CD4-positive, alpha-beta T cell treated with Interferon gamma for 1 hour (primary cell): ENCODE measurements at regions not wholly inside any gene's neighbourhood (a gene's known extent, or its start where the extent isn't known, plus 50 kb on each side); places are given as distances from the start of the nearest gene placed in this dataset.

Experiments used
- DNase-seq: peaks from one replicate; pipeline ENCODE4 v3.0.0-alpha.2; 2020

GRCh38 chrX:120819126-120819525, 56.5 kb downstream of the CT47B1 start:
- no peak for DNase-seq

- DNase-seq = no peak
Measured at GRCh38 chrX:120813982-120814381, 61.7 kb downstream of the CT47B1 start.

- DNase-seq = no peak
Measured at GRCh38 chrX:120801426-120801825, 74.2 kb downstream of the CT47B1 start.

- DNase-seq = no peak
Measured at GRCh38 chrX:120797188-120797851, 78.3 kb downstream of the CT47B1 start.

- DNase-seq = no peak
Measured at GRCh38 chrX:120795301-120795700, 80.4 kb downstream of the CT47B1 start.

- DNase-seq = no peak
Measured at GRCh38 chrX:120794525-120794975, 81.1 kb downstream of the CT47B1 start.

- no peak for DNase-seq
Measured at GRCh38 chrX:120793098-120793497, 82.6 kb downstream of the CT47B1 start.

GRCh38 chrX:120791013-120791643, 84.5 kb downstream of the CT47B1 start:
- no peak for DNase-seq

- DNase-seq = no peak
Measured at GRCh38 chrX:120790552-120790951, 85.1 kb downstream of the CT47B1 start.

GRCh38 chrX:120790118-120790517, 85.5 kb downstream of the CT47B1 start:
- no peak for DNase-seq

- DNase-seq = no peak
Measured at GRCh38 chrX:120781403-120781802, 94.3 kb downstream of the CT47B1 start.

- DNase-seq = no peak
Measured at GRCh38 chrX:120775959-120776358, 99.7 kb downstream of the CT47B1 start.

GRCh38 chrX:120774606-120775005, 101.1 kb downstream of the CT47B1 start:
- no peak for DNase-seq

GRCh38 chrX:120773801-120774200, 101.9 kb downstream of the CT47B1 start:
- no peak for DNase-seq

GRCh38 chrX:120769576-120770341, 105.9 kb downstream of the CT47B1 start:
- no peak for DNase-seq

GRCh38 chrX:120768681-120769080, 107.0 kb downstream of the CT47B1 start:
- DNase-seq = no peak

- DNase-seq = no peak
Measured at GRCh38 chrX:120768254-120768653, 107.4 kb downstream of the CT47B1 start.

GRCh38 chrX:120763269-120763668, 112.4 kb downstream of the CT47B1 start:
- no peak for DNase-seq

- no peak for DNase-seq
Measured at GRCh38 chrX:120761810-120762209, 113.9 kb downstream of the CT47B1 start.

- DNase-seq = no peak
Measured at GRCh38 chrX:120759685-120760084, 116.0 kb downstream of the CT47B1 start.

- DNase-seq = peak; percentile 50
Measured at GRCh38 chrX:120755066-120755846, 120.4 kb downstream of the CT47B1 start.

GRCh38 chrX:120753413-120754251, 122.0 kb downstream of the CT47B1 start:
- DNase-seq = peak; percentile 3
